K562 (cell line): ENCODE measurements at regions not wholly inside any gene's neighbourhood (a gene's known extent, or its start where the extent isn't known, plus 50 kb on each side); places are given as distances from the start of the nearest gene placed in this dataset.

Experiments
- ATAC-seq: fragments of 200-7000 bp; cut with Tn5 transposase; 3 replicates; pipeline ENCODE4 v1.9.1; 2020; ENCODE audit warnings: moderate library complexity
- BruUV-seq: library from RNA; stranded (reverse); fragments of 400-500 nt; replicated peaks from 2 replicates; lab custom pipeline; 2021; lab: Mats Ljungman, UMichigan
- CTCF ChIA-PET: fragments of 300-600 bp; formaldehyde crosslinking; extraction: SDS; loops from one replicate; lab custom pipeline; 2021; ENCODE audit warnings: low intra/inter-chr PET ratio; lab: Yijun Ruan, JAX
- POLR2A ChIA-PET: fragments of 300-600, 350-650 bp; sonication (Branson Sonifier 250); formaldehyde crosslinking; extraction: SDS; loops from one replicate; lab custom pipeline; 2021; ENCODE audit warnings: antibody characterized with exemption, inconsistent platforms; lab: Yijun Ruan, JAX
- DNase-seq, 4 experiments: peaks; one replicate each; pipeline versions ENCODE4 v3.0.0 to v3.0.0-alpha.2; 2011 to 2018; ENCODE audit warnings: low spot score in 3 of 4, mixed read lengths in 3 of 4; ENCODE audit errors: extremely low read depth in 1 of 4
- FAIRE-seq: peaks from 2 replicates; lab custom pipeline; 2011; peaks lifted over from hg19 to GRCh38; lab: Jason Lieb, UNC
- H2AFZ ChIP-seq: 2 replicates; pipeline ENCODE4 v1.6.0; 2011; ENCODE audit warnings: low read depth, low read length, control low read depth, inconsistent platforms
- H3K27ac ChIP-seq: fragments of 200-600 bp; 3 replicates; pipeline ENCODE4 v1.8.0; 2011; ENCODE audit warnings: low read depth, mild to moderate bottlenecking, control low read depth, inconsistent platforms, low read length, moderate library complexity, mixed read lengths; ENCODE audit errors: extremely low read depth
- H3K27me3 ChIP-seq, 2 experiments: fragments of 300-600 bp in 1 of 2; 2 replicates in 1 of 2; 3 replicates in 1 of 2; pipeline versions ENCODE4 v1.6.0 to v1.8.0; 2011; ENCODE audit warnings: inconsistent platforms in 2 of 2, low read length in 2 of 2, mild to moderate bottlenecking in 1 of 2, mixed read lengths in 1 of 2, moderate library complexity in 1 of 2; ENCODE audit not compliant: control insufficient read depth in 2 of 2, insufficient read depth in 2 of 2
- H3K36me3 ChIP-seq: fragments of 300-600 bp; 3 replicates; pipeline ENCODE4 v1.8.0; 2011; ENCODE audit warnings: mild to moderate bottlenecking, low read length, inconsistent platforms; ENCODE audit not compliant: control insufficient read depth, insufficient read depth
- H3K4me1 ChIP-seq, 2 experiments: fragments of 200-600 bp in 1 of 2; replicated peaks in 1 of 2; 2 replicates in 1 of 2; 3 replicates in 1 of 2; pipeline versions ENCODE4 v1.5.1 to v1.8.0; 2011; ENCODE audit warnings: inconsistent platforms in 2 of 2, low read length in 2 of 2, mild to moderate bottlenecking in 1 of 2, mixed read lengths in 1 of 2, moderate library complexity in 1 of 2; ENCODE audit not compliant: control insufficient read depth in 2 of 2, insufficient read depth in 2 of 2
- H3K4me2 ChIP-seq: 2 replicates; pipeline ENCODE4 v1.6.1; 2011; ENCODE audit warnings: low read length, control low read depth, inconsistent platforms, mixed read lengths; ENCODE audit not compliant: insufficient read depth
- H3K4me3 ChIP-seq: fragments of 200-600 bp; sonication (generic), shearing (Covaris generic); 2 replicates; pipeline ENCODE4 v1.5.1; 2016; ENCODE audit warnings: control low read depth, inconsistent platforms
- H3K79me2 ChIP-seq: fragments of 200-600 bp; 3 replicates; pipeline ENCODE4 v1.8.0; 2011; ENCODE audit warnings: low read length, inconsistent platforms; ENCODE audit not compliant: control insufficient read depth, insufficient read depth
- H3K9ac ChIP-seq, 2 experiments: 2 replicates each; pipeline versions ENCODE4 v1.6.0 to v1.6.1; 2011; ENCODE audit warnings: low read depth in 2 of 2, low read length in 2 of 2, control low read depth in 1 of 2, inconsistent platforms in 1 of 2, mild to moderate bottlenecking in 1 of 2, mixed read lengths in 1 of 2; ENCODE audit not compliant: insufficient read depth in 1 of 2
- H3K9me1 ChIP-seq: one replicate; pipeline ENCODE4 v1.6.0; 2011; ENCODE audit warnings: inconsistent platforms, mild to moderate bottlenecking, low read length, moderate library complexity; ENCODE audit not compliant: control insufficient read depth, insufficient read depth
- H3K9me3 ChIP-seq: replicated peaks from 2 replicates; pipeline ENCODE4 v1.5.1; 2011; ENCODE audit warnings: low read depth, low read length, inconsistent platforms; ENCODE audit not compliant: control insufficient read depth, insufficient read depth
- H4K20me1 ChIP-seq: replicated peaks from 2 replicates; pipeline ENCODE4 v1.6.1; 2011; ENCODE audit warnings: low read length, inconsistent platforms, mixed read lengths; ENCODE audit not compliant: control insufficient read depth, insufficient read depth
- BDP1 ChIP-seq: IDR thresholded peaks from 3 replicates; pipeline ENCODE4 v1.6.1; 2011; ENCODE audit not compliant: insufficient read length, insufficient read depth
- ELF4 ChIP-seq: fragments of 450-650 bp; formaldehyde crosslinking; IDR thresholded peaks from 2 replicates; pipeline ENCODE4 v1.4.0; 2022; ENCODE audit warnings: missing genetic modification characterization
- ELK3 ChIP-seq: fragments of 450-650 bp; formaldehyde crosslinking; IDR thresholded peaks from 2 replicates; pipeline ENCODE4 v1.4.0; 2020; ENCODE audit warnings: mild to moderate bottlenecking
- ETS2 ChIP-seq: IDR thresholded peaks from 2 replicates; pipeline ENCODE4 v1.6.1; 2016; ENCODE audit warnings: borderline replicate concordance, missing genetic modification characterization, mild to moderate bottlenecking, moderate library complexity, missing compliant biosample characterization; ENCODE audit not compliant: poor library complexity, severe bottlenecking
- HDGF ChIP-seq: fragments of 450-650 bp; IDR thresholded peaks from 2 replicates; pipeline ENCODE4 v1.6.1; 2016
- MTA3 ChIP-seq: fragments of 450-650 bp; formaldehyde crosslinking; IDR thresholded peaks from 2 replicates; pipeline ENCODE4 v1.6.1; 2017; ENCODE audit warnings: mild to moderate bottlenecking, borderline replicate concordance
- MYBL2 ChIP-seq, 2 experiments: fragments of 450-650 bp in 1 of 2; sonication (generic) in 1 of 2; formaldehyde crosslinking in 1 of 2; IDR thresholded peaks; 2 replicates each; pipeline versions ENCODE4 v1.6.1 to v1.8.1; 2017 to 2022; ENCODE audit warnings: borderline replicate concordance in 1 of 2, inconsistent platforms in 1 of 2, low read depth in 1 of 2, mild to moderate bottlenecking in 1 of 2, missing genetic modification reagents in 1 of 2, moderate library complexity in 1 of 2
- NFYB ChIP-seq: IDR thresholded peaks from 2 replicates; pipeline ENCODE4 v1.6.1; 2011; ENCODE audit warnings: mild to moderate bottlenecking, moderate library complexity; ENCODE audit not compliant: insufficient read length; ENCODE audit errors: extremely low read depth
- POLR2B ChIP-seq: fragments of 450-650 bp; IDR thresholded peaks from 2 replicates; pipeline ENCODE4 v1.6.1; 2018; ENCODE audit warnings: low read depth; ENCODE audit not compliant: partially characterized antibody
- POU5F1 ChIP-seq: fragments of 150-350 bp; IDR thresholded peaks from 2 replicates; pipeline ENCODE4 v1.6.1; 2014; ENCODE audit warnings: borderline replicate concordance, low read length, low read depth, mild to moderate bottlenecking; ENCODE audit not compliant: partially characterized antibody
- PTRF ChIP-seq: fragments of 450-650 bp; IDR thresholded peaks from 2 replicates; pipeline ENCODE4 v1.6.1; 2016; ENCODE audit warnings: mild to moderate bottlenecking, missing genetic modification characterization, missing compliant biosample characterization
- RNF219 ChIP-seq: fragments of 250-450 bp; sonication (Bioruptor Pico); IDR thresholded peaks from 2 replicates; pipeline ENCODE4 v1.5.0; 2022; ENCODE audit warnings: mild to moderate bottlenecking
- ZNF217 ChIP-seq: sonication (generic); formaldehyde crosslinking; IDR thresholded peaks from 2 replicates; pipeline ENCODE4 v1.8.0; 2022; ENCODE audit warnings: mild to moderate bottlenecking, missing genetic modification reagents
- ZNF253 ChIP-seq: fragments of 250-450 bp; sonication (Bioruptor Pico); conservative IDR thresholded peaks from 2 replicates; pipeline ENCODE4 v1.6.1; 2021; ENCODE audit warnings: mild to moderate bottlenecking
- ZNF444 ChIP-seq: fragments of 250-450 bp; sonication (Bioruptor Pico); IDR thresholded peaks from 2 replicates; pipeline ENCODE4 v1.4.0; 2020; ENCODE audit warnings: mild to moderate bottlenecking, moderate library complexity
- ZNF445 ChIP-seq: fragments of 250-450 bp; sonication (Bioruptor Pico); IDR thresholded peaks from 2 replicates; pipeline ENCODE4 v1.4.0; 2020; ENCODE audit warnings: low read depth, mild to moderate bottlenecking, moderate library complexity
- WGBS: fragments of 100-300 bp; shearing (Covaris generic); methylation state at CpG from one replicate; pipeline ENCODE4 v1.1.6; 2016; ENCODE audit warnings: low coverage, mixed read lengths; ENCODE audit not compliant: insufficient coverage; ENCODE audit errors: missing lambda C conversion rate; 5-methylcytosine and 5-hydroxymethylcytosine counted together
- in situ Hi-C: fragments of 300-500 bp; cut with MboI; formaldehyde crosslinking; loops from 4 replicates; pipeline ENCODE4 v1.15.0; 2018; ENCODE audit warnings: inconsistent platforms, mixed read lengths
- intact Hi-C: fragments of 100-400 bp; cut with micrococcal nuclease; formaldehyde crosslinking; loops from 2 replicates; pipeline ENCODE4 v1.14.2; 2022

DNA sequence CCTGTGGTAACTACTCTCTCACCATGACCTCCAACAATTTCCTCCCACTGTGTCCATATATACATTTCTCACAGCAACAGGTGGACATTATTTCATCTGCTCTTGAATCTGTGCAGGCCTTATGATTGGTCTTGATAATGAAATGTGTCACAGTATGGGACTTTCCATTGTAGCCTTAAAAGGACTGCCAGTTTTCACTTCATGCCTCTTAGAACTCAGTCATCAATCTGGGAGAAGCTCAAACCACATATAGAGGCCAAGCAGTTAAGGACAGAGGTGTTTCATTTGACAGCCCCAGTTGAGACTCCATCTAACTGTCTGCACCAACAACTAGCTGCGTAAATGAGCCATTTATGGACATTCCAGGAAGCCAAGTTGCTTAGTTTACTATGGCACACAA, 1534.8 kb downstream of the ARAP2 start:
- BruUV-seq = no TSS peak
- Histone ChIP-seq H3K27ac (no peak overlapping the region), H3K9ac (no peak overlapping the region), H3K4me1 (no peaks in the 10 kb centered on the region), H3K9me1 (no peaks in the 10 kb centered on the region), H3K4me2 (no peak overlapping the region), H3K4me3 (no peak overlapping the region), H3K36me3 (no peaks in the 10 kb centered on the region), H3K27me3 (no peaks in the 10 kb centered on the region), H3K79me2 (no peaks in the 10 kb centered on the region), H2AFZ (no peak overlapping the region), H4K20me1 (no peaks in the 10 kb centered on the region), H3K9me3 (no peaks in the 10 kb centered on the region)
- ChIA-PET CTCF (no interaction called here), POLR2A (no interaction called here)
- TF ChIP-seq ZNF445 (CRISPR knock-in tag) (no peak), POU5F1 (no peak), POLR2B (no peak), NFYB (no peak), ZNF444 (CRISPR knock-in tag) (no peak), PTRF (tag) (no peak), ZNF253 (no peak), MTA3 (no peak), ELK3 (CRISPR knock-in tag) (no peak), ETS2 (tag) (no peak), ELF4 (CRISPR knock-in tag) (no peak), BDP1 (no peak), MYBL2 (IDR thresholded peaks at IDR 0.05; ENCODE audit: low read depth) (no peak), MYBL2 (CRISPR knock-in tag; IDR thresholded peaks at IDR 0.05; ENCODE audit: borderline replicate concordance) (no peak), ZNF217 (no peak), HDGF (no peak), RNF219 (CRISPR knock-in tag) (no peak)
- DNase-seq (no peak), ATAC-seq (no peak), FAIRE-seq (no peak)
- in situ Hi-C loops (no loop called here), intact Hi-C loops (no loop called here)
- WGBS = 11% methylated on average over 1 of the region's 1 CpG
